EH (cell line): ENCODE measurements at regions not wholly inside any gene's neighbourhood (a gene's known extent, or its start where the extent isn't known, plus 50 kb on each side); places are given as distances from the start of the nearest gene placed in this dataset.

Source experiments
- DNase-seq: peaks from one replicate; pipeline ENCODE4 v3.0.0-alpha.2; 2015; ENCODE audit warnings: low read depth

DNA sequence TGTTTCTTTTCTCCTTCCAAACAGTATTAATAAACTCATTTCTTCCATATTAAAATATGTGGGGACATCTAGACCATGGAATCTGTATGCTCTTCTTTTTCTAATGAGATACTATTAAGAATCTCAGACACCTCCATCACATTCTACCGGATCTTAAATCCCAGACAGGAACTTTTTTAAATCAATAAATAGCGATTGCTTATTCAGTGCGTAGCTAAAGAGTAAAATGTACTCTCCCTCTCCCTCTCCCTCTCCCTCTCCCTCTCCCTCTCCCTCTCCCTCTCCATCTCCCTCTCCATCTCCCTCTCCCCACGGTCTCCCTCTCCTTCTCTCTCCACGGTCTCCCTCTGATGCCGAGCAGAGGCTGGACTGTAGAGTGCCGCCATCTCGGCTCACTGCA is 297.0 kb downstream of the HNRNPD start:
- no peak for DNase-seq

DNA sequence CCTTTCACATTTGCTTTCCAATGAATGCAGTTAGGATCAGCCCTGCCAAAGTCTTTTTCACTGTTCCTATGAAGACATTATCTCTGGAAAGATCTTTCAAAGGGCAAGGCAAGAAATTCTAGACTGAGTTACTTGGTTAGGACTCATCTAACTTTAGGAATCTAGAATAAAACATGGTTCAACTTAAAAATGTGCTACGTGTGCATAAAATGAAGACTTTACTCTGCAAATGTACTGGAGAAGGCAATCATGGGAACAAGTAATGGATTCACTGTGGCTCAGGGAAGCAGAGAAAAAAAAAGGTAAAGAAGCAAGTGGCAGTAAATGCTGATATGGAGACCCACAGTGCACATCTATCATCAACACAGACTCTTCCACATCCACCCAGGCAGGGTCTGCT is 297.4 kb downstream of the HNRNPD start:
- DNase-seq = no peak

- DNase-seq = no peak
These were observed 301.8 kb downstream of the HNRNPD start for GRCh38 chr4:82071951-82072350.

DNA sequence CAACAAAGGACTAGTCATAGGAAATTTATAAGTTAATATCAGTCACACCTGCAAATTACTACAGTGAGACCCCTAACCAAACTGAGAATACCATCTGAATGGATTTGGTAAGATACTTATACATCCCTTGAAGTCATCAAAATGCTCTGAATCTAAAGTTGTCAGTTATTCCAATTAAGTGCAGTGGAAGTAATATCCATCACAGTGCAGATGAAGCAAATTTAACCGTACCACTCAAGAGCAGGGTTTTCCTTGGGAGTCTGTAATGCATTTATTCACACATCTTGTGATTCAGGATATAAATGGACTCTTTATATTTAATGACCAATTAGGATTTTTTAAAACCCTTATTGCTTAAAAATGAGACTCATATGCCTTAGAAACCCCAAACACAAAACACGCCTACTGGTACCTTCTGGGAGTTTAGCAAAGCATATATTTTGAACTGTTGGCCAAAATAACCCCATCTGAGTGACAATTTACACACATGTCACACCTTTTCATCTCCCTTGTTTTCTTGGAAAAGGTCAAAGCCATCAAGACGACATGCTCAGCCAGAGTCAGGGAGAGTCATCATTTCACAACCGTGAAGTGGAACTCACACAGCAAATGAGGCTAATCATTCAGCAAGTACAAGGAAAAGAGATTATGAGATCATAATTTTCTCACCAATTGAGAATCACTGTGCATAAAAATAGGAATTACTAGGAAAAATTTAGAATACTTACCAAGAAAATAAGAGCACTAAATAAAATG is 303.7 kb downstream of the HNRNPD start:
- DNase-seq = no peak

GRCh38 chr4:82063017-82063416 is 310.8 kb downstream of the HNRNPD start:
- DNase-seq = no peak

DNA sequence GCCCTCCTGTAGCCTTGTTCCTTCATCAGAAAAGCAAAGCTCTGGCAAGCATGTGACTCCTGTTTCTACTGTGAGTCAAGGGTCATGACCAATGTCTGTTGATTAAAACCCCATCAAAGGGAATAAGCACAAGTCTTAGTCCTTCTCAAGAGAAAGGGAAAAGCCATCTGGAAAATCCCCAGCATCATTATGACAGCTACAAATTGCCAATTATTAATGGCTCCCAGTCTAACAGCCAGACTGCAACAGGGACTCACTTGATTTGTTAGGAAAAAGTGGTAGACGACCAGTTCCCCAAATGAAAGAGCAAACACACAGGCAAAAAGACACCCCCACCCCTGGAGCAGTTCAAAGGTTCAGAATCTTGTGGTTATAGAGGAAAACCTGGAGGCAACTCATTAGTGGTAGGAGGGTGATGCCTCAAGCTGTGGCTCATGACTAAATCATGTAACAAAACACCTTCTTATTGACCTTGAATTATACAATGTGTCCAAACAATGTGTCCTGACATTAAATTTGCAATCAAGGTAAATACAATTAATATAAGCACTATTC is 315.7 kb downstream of the HNRNPD start:
- no peak for DNase-seq

DNA sequence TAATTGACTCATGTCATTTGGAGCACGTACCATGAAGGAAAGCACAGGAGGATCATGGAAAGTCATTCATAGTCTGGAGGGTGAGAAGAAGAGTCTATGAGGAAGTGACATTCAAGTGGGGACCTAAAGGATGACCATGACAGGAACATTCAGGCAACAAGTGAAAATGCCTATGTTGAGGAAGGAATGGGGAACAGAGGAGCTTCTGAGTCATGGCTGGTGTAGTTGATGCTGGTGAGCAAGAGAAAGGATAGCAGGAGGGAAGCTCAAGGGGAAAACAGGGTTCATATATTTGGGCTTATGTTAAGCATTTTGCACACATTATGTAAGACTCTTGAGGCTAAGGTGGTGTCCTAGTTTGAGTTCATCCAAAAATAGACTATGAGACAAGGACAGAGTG is 318.6 kb downstream of the HNRNPD start:
- DNase-seq = no peak

DNA sequence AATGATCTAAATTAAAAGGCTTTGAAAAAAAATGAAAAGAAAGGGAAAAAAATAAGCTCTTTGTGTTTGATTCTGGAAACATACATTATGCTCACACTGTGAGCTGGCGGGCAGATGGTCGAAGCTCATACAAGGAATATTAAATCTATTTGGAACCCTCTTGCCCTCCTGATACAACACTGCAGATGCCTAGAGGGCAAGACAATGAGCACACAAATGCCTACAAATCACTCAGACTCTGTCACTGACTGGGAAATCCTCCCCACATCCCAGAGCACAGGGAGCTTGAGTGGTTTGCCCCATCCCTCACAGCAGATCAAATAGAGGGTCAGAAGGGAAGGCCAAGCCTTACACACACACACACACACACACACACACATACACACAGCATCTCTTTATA is 320.4 kb downstream of the HNRNPD start:
- no peak for DNase-seq

GRCh38 chr4:82050796-82051195 is 323.0 kb downstream of the HNRNPD start:
- no peak for DNase-seq

GRCh38 chr4:82049294-82049693 is 324.5 kb downstream of the HNRNPD start:
- DNase-seq = no peak

DNA sequence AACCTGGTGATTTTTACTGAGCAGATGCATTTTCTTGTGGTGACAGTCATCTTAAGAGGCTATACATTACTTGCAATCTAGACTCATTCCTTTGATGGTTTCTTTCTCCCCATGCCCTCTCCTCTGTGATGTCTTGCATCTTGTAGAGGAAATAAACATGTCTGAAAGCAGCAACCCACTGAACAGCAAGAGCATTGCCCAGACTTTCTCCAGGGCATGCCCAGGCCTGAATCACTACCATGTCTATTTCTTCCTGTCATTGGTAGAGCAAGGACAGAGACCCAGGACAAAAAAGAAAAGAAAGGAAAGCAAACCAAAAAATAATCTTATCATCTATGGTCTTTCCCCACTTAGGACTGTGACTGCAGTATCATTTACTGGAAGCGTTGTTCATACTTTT is 326.1 kb downstream of the HNRNPD start:
- no peak for DNase-seq

DNA sequence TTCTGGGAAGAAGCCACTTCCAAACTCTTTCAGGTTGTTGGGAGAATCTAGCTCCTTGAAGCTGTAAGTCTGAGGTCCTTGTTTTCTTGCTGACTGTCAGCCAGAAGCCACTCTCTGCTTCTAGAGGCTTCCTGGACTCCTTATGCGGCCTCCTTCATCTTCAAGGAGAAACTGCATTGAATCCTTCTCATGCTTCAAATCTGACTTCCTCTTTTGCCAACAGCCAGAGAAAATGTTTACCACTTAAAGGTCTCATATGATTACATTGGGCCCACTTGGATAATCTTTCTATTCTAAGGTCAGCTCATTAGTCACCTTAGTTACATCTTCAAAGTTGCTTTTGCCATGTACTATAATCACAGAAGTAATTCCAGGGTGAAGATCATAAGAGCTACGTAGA is 327.0 kb downstream of the HNRNPD start:
- no peak for DNase-seq

DNA sequence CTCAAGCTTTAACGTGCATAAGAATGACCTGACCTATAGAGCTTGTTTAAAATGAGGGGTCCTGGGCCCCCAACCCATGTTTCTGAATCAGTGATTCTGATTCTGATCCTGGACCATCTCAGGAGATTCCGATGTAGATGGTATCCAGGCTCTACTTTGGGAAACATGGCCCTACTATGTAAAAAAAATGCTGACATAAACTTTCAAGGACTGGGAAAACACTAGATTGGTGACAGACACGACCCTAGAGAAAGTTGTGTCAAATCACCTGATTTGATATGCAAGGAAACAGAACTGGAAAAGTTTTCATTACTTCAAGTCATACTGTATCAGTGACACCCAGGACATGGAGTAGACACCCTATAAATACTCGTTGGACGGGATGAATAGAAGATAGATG is 328.5 kb downstream of the HNRNPD start:
- no peak for DNase-seq

DNA sequence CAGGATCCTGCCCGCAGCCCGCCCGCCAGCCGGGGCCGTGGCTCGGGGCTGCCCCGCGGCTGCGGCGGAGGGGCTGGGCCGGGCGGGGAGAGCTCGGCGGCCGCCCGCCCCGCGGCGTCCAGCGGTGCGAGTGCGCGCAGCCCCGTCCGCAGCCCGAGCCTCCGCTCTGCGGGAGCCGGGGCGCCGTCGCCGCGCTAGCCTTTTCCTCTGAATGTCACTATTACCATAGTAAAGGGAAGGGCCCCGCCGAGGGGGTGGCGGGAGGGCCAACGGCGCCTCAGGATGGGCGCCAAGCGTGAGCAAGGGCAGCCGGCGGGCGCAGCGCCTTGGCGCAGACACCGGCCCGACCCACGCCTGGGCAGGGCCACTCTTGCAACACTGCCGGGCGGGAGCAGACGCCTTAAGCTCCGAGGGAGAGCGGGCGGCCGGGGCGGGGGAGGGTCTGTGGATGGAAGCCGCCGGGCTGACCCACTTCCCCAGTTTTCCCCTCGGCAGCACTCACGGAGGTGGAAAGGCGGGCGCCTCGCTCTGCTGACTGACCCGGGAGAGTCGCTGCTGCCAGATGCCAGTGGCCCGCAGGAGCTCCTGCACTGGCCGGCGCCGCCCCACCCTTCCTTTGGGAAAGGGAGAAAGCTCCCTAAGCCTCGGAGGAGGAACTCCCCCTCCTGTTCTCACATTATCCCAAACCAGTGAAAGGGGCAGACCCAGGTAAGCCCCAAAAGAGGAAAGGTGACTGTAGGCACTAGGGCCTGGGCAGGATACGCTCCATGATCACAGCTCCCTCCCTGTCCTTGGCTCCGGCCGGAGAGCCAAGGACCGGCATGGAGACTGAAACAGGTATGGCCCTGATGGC is 329.4 kb downstream of the HNRNPD start:
- peak; percentile 39 for DNase-seq

DNA sequence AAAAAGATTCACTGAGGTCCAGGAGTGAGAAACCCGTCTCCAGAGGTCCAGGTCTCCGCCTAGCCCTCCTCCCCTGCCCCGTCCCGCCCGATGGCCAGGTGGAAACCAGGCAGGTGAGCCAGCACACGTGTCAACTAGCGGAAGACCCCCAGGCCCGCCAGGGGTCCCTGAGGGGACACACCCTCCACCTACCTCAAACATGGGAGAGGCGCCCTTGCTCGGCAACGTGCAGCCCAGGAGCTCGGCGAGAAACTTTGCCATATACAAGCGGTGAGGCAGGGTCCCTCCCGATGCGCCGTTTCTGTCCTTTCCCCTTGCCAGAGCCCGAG is 330.0 kb downstream of the HNRNPD start:
- no peak for DNase-seq

- no peak for DNase-seq
These were observed 330.5 kb downstream of the HNRNPD start for GRCh38 chr4:82043081-82043808.

DNA sequence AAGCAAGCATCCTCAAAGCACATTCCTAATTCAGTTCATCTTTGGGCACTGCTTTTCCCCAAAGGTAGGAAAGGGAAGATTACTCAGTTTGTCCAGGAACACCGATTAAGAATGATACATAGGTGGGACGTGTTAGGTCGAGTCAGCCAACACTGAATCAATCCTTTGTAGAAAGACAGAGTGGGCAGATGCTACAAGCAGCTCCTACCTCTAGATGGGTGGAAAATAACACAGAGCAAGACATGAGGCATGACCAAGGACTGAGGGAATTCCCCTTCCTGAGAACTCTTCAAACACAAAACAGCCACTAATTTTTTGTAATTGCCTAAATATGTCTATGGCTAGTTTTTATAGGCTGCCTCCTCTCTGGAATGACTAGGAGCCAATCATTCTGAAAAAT is 331.7 kb downstream of the HNRNPD start:
- DNase-seq = no peak

DNA sequence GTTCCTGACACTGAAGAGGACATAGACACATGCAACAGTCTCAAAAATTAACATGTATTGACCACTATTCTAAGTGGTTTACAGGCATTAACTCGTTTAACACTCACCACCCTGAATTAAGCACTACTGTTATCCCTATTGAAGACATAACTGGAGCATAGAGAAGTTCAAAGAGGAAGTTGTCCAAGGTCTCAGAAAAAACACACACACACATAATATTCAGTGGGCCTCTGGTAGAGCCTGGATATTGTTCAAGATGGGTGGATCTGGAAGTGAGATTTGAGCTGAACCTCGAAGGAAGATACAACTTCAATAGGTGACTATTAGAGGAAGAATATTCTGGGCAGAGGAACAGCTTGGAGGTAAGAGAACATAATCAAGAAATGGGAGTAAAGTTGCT is 334.9 kb downstream of the HNRNPD start:
- DNase-seq = no peak

DNA sequence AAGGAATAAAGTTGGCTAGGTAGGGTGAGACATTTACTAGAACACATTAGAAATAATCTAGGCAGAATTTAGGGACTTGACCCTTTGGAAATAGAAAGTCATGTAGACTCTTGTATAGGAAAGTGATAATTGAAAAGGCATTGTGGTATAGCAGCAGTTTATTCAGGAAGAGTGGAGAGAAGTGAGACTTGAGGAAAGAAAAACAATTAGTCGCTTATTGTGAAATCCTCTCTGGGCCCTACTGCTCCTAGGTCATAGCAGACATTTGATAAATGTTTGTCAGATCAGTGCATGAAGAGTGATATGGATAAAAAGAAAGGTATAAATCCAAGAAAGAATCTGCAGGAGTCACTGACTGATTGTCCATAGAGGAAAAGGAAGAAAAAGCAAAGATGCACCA is 337.6 kb downstream of the HNRNPD start:
- no peak for DNase-seq

- no peak for DNase-seq
These were observed 338.9 kb downstream of the HNRNPD start for GRCh38 chr4:82034878-82035277.

GRCh38 chr4:82033862-82034261 is 339.9 kb downstream of the HNRNPD start:
- DNase-seq = no peak

- DNase-seq = no peak
These were observed 342.3 kb downstream of the HNRNPD start for GRCh38 chr4:82031376-82031927.
